Kidney capillary endothelial cell (primary cell): ENCODE measurements at regions not wholly inside any gene's neighbourhood (a gene's known extent, or its start where the extent isn't known, plus 50 kb on each side); places are given as distances from the start of the nearest gene placed in this dataset.

Source experiments
- DNase-seq: peaks from one replicate; pipeline ENCODE4 v3.0.0-alpha.2; 2018; ENCODE audit warnings: low spot score

DNA sequence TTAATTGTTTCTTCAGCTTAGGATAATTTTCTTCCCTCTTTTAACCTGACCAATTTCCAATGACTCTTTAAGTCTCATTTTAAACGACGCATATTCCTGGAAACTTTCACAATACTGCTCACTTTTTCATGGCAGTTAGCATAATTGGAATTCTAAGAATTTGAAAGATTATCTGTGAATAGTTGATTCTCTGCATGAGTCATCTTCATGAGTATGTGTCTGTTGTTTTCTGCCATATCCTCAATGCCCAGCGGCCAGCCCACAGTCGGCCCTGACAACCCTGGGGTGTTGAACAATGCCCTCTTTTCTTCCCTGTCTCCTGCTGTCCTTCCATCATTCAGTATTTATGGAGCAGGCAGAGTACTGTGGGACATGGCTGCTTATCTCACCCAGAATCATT lies 554.2 kb downstream of the CDH26 start:
- peak; percentile 2 for DNase-seq

DNA sequence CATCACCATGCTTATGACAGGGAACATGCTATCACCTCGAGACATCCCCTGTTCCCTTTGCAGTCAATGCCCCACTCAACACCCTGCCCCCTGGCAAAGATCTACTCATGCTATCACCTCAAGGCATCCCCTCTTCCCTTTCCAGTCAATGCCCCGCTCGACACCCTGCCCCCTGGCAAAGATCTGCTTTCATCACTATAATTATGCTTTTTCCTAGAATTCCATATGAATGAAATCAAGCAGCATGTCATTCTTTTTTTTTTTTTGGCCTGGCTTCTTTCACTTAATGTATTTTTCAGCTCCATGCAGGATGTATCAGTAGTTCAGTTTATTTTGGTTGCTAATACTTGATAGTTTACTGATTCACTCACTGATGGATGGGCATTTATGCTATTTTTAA lies 554.9 kb downstream of the CDH26 start:
- no peak for DNase-seq

DNA sequence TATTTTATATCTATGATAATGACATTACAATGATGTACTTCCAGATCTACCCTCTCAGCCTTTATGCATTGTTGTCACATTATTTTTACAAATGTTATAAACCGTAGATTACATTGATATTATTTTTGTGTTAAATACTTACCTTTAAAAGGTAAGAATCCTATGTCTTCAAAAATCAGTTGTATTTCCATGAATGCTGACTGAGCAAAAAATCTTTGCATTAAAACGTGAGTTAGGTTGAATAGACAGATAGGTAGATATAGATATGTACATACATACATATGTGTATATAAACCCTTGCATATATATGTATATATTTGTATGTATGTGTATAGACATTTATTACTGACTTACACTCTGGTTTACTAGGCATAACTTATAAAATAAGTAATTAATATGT lies 558.2 kb downstream of the CDH26 start:
- no peak for DNase-seq

DNA sequence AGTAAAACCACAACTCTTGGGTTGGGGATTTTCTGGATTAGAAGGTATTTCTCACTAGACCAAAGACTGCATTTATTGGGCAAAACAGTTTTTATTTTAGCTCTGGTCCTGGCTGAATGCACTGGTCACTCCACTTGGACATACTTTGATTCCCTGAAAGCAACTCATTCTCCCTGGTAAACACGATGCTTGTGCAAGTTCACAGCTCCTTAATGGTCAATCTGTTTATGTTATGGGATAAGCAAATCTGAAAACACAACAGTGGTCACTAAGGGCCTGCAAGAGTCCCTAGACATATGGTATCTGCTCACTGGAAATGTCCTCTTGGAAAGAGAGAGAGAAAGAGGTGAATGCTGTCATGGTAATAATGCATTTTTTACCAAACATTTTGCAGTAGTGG lies 559.8 kb downstream of the CDH26 start:
- DNase-seq = no peak

DNA sequence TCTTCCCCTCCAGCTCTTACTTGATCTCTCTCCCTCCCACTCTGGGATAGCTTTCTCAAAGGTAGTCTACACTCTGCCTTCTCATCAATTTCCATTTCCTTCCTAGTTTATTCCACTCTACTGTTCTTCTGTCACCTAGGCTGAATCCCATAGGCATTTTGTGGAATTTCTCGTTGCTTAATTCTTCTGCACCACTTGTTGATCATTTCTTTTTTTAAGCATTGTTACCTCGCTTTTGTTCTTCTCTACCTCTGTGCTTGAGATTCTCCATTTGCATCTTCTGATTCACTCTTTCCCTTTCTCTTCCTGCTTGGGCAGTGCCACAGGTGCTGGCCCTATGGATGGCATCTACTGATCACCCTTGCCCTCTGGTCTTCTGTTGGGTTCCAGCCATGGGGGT lies 567.2 kb downstream of the CDH26 start:
- no peak for DNase-seq

DNA sequence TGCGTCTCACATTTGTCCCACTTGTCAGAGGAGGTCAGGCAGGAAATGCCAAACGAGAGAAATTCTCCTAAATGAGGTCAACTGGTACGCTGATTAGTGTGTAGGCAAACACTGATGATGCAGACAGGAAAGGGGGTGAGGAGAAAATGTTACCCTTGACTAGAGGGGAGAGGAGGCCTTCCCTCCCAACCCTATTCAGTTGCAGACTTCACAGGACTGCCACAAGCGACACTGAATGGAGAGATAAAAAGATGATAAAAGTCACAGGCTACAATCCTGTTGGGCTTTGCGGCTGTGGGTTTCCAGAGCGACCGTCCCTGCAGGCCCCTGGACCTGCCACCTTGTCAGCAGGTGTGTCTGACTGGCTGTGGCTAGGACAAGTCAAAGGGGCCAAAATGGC lies 569.4 kb downstream of the CDH26 start:
- DNase-seq = no peak

DNA sequence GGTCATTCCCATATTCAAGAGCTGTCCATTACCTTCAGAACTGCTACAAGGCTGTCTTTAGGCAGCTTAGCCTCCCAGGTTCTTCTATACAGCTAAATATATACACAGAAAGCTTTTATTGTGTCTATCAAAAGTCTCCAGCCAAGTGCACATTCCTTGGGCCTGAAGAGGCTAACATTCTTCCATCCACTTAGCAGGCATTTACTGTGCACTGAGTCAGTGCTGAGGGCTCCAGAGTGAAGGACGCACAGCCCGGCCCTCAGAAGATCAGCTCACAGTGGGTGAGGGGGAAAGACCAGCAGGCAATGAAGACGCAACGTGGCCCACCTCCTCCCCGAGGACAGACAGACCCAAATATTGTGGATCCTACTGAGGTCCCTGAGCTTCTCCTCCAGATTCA lies 569.9 kb downstream of the CDH26 start:
- no peak for DNase-seq

DNA sequence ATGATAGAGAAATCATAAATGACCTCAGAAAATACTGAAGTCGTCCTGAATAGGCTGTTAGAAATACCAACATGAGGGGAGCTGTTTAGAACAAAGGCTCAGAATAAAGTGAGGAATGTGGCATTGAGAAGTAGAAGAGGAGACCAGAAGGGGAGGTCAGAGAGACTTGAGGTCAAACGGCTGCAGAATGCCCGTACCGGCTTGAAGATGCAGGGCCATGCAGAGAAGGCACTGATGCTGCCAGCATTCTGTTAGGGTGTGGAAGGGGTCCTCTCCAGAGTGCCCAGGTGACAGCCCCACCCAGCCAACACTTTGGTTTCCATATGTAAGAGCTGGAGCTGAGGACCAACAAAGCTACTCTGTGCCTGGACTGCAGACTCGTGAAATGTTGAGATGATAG lies 570.9 kb downstream of the CDH26 start:
- DNase-seq = no peak

DNA sequence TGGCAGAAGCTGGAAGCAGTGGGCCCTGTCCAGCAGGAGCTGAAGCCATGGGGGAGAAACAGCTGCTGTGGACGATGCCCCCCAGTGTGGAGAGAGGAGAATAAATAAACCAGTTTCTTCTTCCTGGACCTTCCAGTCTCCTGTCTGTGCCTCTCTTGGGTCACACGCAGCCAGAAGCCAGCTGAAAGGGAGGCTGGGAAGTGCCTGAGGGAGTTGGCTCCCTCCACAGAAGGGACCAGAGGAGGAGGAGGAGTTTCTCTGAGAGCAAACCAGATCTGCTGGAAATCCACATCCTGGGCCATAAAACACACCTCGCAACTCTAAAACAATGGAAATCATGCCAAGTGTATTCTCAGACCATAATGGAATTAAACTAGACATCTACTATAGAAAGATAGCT lies 577.0 kb downstream of the CDH26 start:
- no peak for DNase-seq

DNA sequence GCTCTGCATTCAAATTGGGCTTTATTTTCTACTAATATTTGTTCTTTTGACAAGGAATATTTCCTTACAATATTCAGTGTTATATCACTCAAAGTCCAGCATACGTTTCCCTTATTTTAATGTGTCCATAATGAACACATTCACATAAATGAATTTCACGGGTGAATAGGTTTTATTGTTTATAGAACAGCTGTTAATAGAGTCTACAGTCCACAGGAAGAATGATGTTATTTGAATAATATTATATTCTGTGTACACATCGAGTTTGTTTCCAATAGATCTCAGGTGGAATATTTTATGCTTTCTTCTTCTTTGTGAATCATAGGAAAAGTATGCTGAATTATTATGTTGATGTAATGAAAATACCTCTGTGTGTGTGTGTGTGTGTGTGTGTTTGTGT lies 582.4 kb downstream of the CDH26 start:
- no peak for DNase-seq

DNA sequence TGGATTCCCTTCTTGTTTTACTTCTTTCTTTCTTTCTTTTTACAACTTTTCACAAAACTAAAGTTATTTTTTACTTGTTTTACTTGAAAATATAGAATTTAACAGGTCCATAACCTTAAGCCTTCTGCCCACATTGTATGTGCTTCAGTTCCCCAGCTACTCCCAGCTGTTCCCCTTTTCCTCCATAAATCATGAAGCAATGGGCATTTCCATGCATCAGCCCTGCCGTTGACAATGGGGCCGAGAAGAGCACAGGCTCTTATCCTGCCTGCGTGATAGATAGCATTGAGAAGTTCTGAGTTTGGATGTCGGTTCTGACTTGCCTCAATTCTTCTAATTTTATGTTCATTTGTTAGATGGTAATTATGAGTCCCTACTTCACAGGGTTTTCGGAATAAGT lies 583.8 kb downstream of the CDH26 start:
- DNase-seq = no peak

DNA sequence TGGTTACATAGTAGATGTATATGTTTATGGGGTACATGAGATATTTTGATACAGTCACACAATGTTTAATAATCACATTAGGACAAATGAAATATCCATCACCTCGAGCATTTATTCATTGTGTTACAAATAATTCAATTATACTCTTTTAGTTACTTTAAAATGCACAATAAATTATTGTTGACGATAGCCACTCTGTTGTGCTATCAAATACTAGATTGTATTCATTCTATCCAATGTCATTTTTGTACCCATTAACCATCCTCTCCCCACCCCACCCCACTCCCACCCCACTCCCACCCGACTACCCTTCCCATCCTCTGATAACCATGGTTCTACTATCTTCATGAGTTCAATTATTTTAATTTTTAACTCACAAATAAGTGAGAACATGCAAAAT lies 585.4 kb downstream of the CDH26 start:
- no peak for DNase-seq

DNA sequence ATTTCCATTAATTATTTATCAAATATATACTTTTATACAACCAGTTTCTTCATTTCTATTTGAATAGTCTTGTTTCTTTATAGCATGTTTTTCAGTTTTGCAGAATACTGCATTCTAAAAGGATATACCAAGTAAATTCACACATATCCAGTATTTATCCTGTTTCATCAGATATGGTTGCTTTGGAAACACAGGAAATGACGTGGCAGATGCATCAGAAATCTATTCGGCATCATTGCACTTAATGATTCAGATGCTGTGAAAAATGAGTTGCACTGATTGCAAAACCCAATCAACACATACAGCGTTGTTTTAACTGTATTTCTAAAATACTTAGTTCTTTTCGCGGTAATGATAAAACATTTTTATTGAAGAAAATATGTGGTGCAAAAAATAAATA lies 594.9 kb downstream of the CDH26 start:
- DNase-seq = peak; percentile 59

DNA sequence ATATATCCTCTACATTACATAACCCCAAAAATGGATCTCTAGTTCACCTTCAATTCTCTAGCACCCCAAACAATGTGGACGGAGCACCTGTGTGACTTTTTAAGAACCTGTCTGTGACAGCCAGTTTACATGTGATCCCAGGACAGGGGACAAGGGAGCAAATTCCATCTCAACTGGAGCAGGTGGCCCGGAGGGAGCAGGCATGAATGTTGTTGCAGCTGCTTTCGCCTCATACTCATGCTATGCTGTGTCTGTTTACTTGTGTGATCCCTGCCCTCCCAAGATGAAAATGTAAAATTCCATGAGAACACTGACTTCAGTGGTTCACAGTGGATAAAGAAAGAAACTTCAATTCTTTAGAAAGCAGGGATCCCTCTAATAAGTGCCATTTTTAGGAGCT lies 600.3 kb downstream of the CDH26 start:
- DNase-seq = no peak

DNA sequence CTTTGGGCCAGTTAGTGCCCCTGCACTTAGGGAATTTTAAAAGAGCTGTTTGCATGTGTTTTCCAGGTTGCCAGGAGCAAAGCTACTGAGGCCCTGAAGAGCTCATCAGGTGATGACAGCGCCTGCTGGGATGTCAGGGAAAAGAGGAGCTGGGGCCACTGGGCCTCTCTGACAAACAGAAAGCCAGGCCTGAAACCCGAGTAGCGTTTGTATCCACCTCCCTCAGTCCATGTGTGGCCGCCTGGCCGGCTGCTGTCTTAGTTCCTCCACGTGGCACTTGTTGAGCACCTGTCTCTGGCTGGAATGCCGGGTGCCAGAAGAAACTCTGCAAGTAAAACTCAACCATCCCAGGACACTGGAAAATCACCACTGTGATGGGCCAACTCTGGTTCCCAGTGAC lies 601.2 kb downstream of the CDH26 start:
- DNase-seq = no peak

DNA sequence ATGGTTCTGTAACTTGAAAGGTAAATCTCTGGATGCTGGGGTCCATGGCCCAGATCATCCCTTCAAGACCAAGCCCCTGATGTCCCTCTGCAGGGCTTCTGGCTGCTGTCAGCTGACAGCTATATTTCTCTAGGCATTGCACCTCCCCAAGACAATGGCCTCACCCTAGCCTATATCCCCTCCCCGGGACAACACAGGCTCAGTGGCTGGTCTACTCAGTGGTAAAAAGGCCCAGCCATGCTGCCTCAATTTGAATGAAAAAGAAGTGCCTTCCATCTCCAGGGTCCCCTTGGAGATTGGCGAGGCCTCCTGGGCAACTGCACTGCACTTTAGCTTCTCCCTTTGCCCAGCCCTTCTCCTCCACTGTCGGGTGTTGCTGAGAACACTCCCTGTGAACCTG lies 602.8 kb downstream of the CDH26 start:
- no peak for DNase-seq

DNA sequence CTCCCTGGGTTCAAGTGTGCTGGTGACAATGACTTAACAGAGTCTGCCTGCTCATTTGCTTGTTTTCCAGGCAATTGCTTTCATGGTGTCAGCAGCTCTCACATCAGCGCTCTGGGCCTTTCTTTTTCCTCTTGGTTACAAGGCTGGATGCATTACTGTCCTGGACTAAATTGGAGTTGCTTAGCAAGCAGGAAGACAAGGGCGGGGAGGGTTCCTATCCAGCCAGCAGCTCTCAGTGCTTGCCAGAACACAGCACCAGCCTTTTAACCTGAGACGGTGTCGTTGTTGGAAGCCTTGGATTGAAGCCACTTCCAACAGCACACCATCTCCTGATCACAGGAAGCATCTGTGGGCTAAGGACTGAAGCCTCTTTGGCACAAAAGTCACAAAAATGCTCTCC lies 606.9 kb downstream of the CDH26 start:
- no peak for DNase-seq

DNA sequence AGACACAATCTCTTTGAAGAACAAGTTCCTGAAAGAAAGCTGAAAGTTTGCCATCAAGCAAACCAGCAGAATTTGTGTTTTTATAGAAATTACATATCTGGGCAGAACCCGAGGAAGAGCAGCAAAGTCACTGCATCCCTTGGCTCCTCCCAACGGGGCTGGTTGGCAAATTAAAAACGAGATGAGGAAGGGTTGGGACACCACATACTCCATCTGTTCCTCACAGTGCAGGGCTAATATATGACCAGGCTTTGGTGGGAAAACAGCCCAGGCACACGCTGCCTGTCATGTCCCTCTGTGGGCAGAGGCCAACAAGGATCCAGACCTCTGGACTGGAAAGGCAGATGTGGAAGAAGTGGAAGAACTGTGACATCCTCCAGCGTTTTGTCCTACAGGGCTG lies 607.3 kb downstream of the CDH26 start:
- DNase-seq = no peak

DNA sequence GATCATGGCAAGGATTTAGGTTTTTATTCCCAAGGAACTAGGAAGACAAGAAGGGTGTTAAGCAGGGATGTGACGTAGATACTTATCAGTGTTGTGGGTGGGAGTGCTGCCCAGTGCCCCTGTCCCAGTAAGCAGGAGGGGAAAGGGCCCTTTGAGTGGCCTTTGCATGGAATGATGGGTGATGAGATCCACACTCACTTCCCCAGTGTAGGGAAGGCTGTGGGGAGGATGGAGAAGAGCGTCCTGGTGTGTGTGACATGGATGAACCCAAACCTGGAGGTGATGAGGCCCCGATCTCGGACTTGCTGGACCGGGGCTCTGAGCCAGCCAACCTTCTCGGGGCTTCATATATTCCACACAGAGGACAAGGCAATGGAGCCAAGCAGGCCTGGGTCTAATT lies 610.9 kb downstream of the CDH26 start:
- DNase-seq = no peak

DNA sequence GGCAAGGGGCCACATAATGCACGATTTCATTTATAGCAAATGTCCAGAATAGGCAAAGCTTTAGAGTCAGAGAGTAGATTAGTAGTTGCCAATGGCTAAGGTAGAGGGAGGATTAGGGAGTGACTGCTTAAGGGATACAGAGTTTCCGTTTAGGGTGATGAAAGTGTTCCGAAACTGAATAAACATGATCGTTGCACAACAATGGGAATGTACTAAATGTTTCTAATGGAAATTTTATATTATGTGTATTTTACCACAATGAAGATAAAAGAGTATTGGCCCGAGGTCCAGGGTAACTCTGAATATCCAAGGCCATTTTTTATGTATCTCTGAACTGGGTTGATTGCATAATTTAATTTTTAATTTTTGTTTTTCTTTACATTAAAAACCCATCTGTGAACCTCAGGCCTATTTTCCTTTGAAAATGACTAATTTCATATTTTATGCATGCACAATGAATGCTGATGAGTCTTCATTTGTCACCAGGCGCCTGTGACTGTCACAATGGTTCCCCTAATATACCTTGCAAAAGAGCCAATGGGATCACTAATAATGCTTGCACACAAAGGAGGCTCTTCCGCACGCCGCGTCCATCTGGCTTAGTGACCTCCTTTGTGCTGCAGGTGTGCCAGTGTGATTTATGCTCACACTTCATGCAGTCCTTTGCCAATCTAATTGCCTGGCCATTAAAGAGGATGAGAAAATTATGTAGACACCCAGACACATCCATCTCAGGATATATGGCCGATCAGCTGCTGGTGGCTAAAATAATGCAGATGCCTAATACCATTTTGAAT lies 612.5 kb downstream of the CDH26 start:
- no peak for DNase-seq

DNA sequence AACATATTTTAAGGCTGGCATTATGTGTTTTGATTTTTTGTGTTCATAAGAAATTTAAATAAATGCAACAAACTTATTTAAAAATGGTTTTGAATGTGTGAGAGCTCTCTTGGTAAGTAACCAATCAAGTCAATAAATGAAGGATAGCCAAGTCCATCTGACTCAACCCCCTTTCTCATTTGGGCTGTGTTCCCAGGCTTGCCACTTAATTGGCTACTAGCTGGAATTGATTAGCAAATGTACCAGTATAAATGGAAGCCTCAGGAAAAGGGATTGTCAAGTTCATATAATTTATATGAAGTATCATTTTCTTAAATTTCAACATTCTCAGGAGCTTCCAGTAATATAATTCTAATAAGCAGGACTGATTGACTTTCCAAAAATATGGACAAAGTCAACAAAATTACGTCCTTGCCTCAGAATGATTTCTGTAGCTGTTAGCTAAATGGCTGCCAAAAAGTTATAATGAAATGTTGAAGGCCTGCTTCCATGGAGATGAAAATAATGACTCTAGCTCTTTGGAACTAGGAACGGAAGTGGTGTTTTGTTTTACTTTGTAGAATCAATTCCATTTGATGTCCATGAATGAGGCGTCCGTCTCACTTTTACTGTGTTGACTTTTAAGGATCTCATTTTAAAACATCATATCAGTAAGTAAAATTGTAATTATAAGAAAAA lies 614.9 kb downstream of the CDH26 start:
- DNase-seq = no peak

DNA sequence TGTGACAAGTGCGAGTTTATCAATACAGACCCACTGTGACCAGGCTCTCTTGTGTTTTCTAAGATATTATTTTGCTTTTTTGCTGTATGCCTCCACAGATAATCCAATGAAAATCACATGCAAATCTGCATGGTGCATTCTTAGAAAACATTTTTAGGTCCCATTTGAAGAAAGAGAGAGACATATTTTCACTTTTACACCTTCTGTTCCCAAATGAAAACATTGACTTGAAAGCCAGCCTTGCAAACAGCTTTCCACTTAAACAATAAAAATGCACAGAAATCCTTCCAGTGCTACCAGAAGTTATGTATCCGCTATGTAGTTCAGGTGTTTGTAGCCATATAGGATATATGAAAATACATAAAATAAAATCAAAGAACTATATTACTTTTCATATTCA lies 618.0 kb downstream of the CDH26 start:
- no peak for DNase-seq

DNA sequence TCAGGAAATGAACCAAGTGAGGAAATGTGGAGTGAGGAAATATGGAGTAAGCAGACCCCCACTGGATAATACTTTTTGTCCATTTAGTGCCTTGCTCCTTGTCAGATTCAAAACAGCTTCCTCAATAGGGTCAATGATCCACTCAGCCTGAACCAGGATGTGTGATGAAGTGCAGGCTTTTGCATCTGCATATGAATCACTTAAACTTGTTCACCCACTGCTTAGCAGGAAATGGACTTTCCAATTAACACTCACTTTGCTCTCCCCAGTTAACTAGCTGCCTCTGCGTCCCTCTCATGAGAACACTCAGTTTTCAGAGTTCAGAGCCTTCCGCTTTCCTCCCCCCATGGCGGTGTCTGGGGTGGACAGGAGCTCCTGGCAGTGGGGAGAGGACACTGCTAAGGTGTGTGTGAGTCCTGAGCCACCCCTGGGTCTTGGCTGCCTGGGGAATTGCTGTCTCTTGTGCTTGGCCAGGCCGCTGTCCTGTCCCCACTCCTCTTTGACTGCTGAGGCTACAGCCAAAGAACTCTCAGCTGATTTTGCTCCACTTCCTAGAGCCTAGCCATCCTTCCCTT lies 621.8 kb downstream of the CDH26 start:
- no peak for DNase-seq
